ENCODE measurements at regions not wholly inside any gene's neighbourhood (a gene's known extent, or its start where the extent isn't known, plus 50 kb on each side); places are given as distances from the start of the nearest gene placed in this dataset.
"Not testable (repeated sequence)": the region's sequence is repeated elsewhere in the genome, so short reads cannot be mapped to it uniquely, and the experiment has no call there.

GRCh38 chr1:185538309-185538898, 195.8 kb upstream of the HMCN1 start:
- not testable (repeated sequence) for DNase-seq

DNA sequence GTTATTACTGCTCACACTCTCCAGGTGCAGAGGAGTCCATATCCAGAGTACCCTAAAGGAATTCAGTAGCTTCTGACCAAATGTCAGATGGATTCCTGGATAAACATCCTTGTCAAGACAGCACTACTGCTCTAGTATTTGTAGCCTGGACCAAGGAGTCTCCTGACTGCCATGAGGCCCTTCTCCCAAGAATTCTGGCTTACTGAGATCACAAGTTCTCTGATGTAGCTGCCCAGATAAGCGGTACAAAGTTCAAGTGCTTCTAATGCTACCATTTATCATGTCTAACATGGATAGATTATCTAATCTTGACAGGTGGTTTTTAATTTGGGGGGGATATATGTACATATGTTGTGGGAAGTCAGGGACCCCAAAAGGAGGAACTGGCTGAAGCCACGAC, 196.6 kb upstream of the HMCN1 start:
- no peak for DNase-seq

- no peak for DNase-seq
Observed at GRCh38 chr1:185536165-185536920, 197.8 kb upstream of the HMCN1 start.

DNA sequence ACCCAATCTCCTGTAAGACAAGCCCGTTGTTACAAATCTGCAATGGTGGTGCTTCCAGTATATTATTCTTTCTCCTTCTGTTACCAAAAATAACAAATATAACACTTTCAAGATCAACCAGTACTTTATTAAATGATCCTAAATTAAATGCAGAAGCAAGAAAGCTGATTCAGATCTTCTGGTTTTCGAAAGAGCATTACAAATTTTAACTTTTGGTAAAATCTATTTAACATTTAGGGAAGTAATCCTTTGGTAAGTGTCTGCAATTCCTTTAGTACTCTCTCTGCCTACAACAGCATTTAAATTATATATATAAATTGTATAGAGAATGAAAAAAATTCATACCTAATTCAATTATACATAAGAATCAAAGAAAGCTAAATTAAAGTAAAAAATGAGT, 198.6 kb upstream of the HMCN1 start:
- no peak for DNase-seq

GRCh38 chr1:185534801-185535200, 199.4 kb upstream of the HMCN1 start:
- DNase-seq: no peak

GRCh38 chr1:185533596-185533995, 200.6 kb upstream of the HMCN1 start:
- no peak for DNase-seq

DNA sequence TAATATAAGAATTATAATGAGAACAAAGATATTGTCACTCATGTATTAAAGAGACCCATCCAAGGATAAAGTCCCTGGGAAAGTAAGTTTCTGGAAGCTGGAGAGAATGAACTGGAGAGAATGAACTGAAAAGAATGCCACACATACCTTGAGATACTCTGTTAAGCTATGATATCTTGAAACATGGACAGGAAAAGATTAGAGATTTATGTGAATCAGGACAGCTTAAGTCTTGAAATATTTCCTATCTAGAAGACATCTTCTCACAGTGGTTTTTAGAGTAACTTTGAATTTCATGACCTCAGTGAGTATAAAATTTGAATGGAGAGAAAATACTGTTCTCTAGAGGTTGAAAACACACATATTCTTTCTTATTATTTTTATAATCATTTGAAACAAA, 201.3 kb upstream of the HMCN1 start:
- no peak for DNase-seq

DNA sequence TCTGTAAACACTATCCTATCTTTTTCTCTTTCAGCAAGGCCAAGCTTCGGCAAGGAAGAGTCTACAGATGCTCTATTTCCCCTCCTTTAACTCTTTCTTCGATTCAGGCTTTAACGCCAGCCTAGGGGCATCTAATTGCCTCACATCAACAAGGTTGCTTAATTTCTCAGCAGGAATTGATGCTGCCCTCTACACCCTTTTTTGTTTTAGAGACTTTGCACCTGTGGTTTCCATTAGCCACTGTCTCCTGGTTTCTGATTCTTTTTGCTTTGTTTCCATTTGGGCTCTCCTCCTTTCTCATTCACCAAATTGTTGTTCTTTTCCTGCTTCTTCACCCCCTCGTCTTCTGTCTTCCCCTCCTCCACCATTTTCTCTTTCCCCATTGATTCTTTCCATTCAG, 202.4 kb upstream of the HMCN1 start:
- no peak for DNase-seq

DNA sequence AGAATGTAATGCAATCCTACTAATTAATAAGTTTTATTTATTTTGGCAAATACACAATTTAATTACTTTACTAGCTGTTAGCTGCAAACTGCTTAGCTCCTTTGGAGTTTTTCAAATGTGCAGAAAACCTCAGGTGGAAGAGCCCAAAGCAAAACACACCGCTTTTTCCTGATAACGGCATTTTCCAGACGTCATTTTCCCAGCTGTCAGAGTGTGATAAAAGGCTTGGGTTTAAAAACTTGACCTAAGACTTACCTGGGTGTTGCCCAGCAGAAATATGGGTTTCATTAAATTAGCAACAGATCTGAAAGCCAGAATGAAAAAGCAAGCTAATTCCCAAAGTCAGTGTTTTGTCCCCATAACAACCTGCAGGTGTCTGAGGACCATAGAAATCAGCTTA, 204.0 kb upstream of the HMCN1 start:
- no peak for DNase-seq

GRCh38 chr1:185529673-185530072, 204.5 kb upstream of the HMCN1 start:
- DNase-seq: no peak

DNA sequence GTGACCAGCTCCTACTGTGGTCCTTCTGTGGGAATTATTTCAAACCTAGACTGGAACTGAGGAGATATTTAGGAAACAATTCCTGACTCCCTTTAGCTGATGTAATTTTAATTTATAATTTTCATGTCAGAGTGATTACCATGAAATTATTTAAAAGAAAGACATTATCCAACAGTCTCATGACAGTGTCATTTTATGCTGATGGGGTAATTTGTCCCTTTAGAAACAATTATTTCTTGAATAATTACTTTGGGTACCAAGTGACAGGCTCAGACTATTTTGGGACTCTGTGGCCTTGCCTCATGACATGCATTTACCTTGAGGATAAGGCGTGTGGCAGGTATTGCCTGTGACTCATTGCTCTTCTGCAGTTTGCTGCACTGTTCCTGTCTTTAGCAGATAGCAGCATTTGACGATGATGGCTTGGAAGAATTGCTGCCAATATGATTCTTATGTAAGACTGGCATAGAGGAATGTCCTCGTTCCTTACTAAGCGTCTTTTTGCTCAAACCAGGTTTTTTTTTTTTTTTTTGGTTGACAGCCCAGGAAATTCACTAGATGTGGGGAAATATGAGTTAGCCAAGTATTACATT, 206.0 kb upstream of the HMCN1 start:
- DNase-seq: no peak

DNA sequence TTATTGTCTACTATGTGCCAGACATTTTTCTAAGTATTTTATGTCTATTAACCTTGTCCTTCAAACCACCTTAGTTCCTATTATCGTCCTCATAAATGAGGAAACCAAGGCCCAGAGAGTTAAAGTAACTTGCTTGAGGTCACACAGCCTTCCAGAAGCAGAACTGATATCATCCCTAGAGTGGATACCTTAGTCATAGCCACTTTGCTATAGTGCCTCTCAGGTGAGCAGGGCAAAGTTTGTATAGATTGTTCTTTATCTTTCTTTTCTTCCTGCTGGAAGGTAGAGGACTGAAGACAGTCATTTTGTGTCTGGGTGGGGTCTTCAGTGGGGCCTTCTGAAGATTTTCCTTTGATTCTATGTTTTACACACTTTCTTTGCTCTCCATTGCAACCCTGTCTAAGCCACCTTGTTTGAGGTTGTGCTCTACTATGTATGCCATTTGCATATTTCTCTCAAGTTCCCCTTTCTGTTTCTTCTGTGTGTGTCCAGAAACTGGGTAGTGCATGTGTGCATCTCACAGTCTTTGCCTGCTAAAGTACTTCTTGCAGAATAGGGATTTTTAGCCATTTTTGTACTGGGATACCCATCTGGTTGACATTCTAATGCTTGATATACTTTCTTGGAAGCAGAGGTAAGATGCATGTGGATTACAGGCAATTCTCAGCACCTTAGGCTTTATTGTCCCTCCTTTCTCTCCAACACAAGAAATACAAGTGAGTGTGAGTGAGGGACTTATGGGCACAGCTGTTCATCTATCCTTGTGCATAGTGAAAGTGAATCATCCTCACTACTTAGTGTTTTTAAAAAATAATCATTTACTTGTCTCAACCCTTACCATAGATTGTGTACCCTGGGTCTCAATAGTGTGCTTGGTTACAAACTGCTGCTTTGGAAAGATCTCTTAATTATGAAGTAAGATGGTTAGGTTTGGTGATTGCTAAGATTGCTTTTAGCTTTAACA, 207.6 kb upstream of the HMCN1 start:
- DNase-seq: no peak

GRCh38 chr1:185520188-185520920, 203.3 kb upstream of the IVNS1ABP start:
- no peak for DNase-seq

DNA sequence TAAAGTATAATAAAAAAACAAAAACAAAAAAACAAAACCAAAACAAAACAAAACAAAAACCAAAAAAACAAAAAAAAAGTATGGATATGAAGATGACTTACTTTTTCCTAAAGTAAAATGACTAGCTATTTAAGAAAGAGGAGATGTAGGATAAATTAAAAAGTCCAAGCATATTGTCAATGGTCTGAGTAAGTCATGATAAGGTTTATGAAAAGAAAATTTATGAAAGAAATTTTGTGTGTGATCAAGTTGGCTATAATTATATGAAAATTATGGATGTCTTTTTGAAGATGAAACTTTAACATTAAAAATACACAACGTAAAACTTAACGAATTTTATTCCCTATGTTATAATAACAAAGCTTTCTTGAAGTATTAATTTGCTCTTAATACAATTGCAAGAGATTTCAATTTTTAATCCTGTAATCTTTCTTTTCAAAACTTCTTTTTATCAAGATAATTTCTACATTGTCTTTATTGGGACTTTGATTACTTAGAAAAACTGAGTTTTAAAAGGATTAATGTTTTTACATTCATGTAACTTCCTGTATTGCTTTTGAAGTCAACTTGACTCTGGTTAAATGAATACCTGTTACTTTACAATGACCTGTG, 200.9 kb upstream of the IVNS1ABP start:
- no peak for DNase-seq

DNA sequence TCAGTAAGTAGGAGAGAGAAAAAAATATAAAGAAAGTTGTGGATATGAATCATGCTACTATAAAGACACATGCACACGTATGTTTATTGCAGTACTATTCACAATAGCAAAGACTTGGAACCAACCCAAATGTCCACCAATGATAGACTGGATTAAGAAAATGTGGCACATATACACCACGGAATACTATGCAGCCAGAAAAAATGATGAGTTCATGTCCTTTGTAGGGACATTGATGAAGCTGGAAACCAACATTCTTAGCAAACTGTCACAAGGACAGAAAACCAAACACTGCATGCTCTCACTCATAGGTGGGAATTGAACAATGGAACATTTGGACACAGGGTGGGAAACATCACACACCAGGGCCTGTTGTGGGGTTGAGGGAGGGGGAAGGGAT, 200.3 kb upstream of the IVNS1ABP start:
- DNase-seq: not testable (repeated sequence)

GRCh38 chr1:185515696-185516095, 198.7 kb upstream of the IVNS1ABP start:
- DNase-seq: no peak

DNA sequence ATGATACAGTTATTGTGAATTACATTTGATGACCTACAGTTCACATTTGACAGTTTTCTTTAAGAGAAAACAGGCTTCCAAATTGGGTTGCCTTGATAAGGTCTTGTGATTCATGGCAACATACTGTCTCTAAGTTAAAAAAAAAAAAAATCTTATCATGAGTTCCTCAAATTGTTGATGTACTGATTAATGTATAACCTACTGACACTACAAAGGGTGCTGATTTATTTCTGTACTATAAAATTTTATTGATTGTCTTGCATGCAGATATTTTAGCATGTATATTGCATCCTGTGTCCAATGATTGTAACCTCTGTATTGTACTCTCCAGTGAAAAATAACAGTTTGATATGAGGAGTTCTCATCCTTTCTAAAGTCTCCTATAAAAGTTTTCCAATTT, 197.3 kb upstream of the IVNS1ABP start:
- no peak for DNase-seq

DNA sequence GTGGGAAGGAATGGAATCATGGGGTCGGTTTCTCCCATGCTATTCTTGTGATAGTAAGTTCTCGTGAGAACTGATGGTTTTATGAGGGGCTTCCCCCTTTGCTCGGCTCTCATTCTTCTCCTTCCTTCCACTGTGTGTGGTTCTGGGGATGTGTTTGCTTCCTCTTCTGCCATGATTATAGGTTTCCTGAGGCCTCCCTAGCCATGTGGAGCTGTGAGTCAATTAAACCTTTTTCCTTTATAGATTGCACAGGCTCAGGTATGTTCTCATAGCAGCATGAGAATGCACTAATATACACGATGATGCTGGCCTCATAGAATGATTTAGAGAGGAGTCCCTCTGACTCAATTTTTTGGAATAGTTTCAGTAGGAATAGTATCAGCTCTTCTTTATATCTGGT, 195.4 kb upstream of the IVNS1ABP start:
- DNase-seq: no peak

GRCh38 chr1:185501099-185501498, 184.1 kb upstream of the IVNS1ABP start:
- DNase-seq: no peak

DNA sequence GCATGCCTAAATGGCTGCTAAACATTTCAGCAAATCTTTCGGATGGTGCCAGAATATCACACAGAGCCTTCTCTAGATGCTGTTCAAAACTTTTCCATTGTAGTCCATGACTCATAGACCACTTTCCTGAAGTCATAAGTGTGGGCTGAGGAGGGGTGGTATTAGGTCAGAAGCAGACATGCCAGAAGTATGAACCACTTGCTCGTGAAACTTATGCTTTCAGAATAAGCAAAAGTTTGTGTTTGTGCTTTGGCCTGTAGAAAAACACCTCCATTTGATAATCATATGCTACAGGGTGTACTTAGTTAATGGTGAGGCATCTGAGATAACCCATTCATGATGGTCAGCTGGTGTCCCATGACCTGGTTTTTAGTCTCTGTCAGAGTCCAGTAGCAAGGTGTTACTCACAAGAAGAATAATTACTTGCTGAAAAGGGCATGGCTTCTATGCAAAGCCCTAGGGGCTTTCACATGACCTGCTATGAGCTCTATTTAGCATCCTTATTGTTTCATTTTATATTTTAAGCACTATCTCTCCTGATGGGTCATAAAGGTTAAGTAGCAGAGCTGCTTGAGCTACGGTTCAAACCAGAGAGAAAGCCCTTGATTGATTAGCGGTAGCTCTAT, 183.1 kb upstream of the IVNS1ABP start:
- DNase-seq: peak; percentile 11

GRCh38 chr1:185498207-185498606, 181.2 kb upstream of the IVNS1ABP start:
- DNase-seq: no peak

GRCh38 chr1:185497177-185497576, 180.1 kb upstream of the IVNS1ABP start:
- no peak for DNase-seq

Measured in activated CD4-positive, alpha-beta T cell treated with anti-CD3 and anti-CD28 coated beads for 48 hours (primary cell).